ENCODE measurements at regions not wholly inside any gene's neighbourhood (a gene's known extent, or its start where the extent isn't known, plus 50 kb on each side); places are given as distances from the start of the nearest gene placed in this dataset.
"Not testable (repeated sequence)": the region's sequence is repeated elsewhere in the genome, so short reads cannot be mapped to it uniquely, and the experiment has no call there.

GRCh38 chr14:26655128-26655527 is 57.3 kb upstream of the NOVA1 start:
- no peak overlapping the region for H3K4me3 ChIP-seq (replicated peaks in 1 of 3)
- no peaks in the 10 kb centered on the region for H3K9me3 ChIP-seq
- intact Hi-C loops (cut with DNase I): no loop called here
- TF ChIP-seq CTCF (IDR thresholded peaks at IDR 0.05) (no peak), POLR2A (IDR thresholded peaks at IDR 0.05) (no peak)
- WGBS, 2 donors: 85 to 93% methylated on average over 5 of the region's 5 CpGs
- no peaks in the 10 kb centered on the region for H3K27me3 ChIP-seq
- no peak for DNase-seq
- no peaks in the 10 kb centered on the region for H3K4me1 ChIP-seq
- no peak overlapping the region for H3K27ac ChIP-seq
- no peaks in the 10 kb centered on the region for H3K36me3 ChIP-seq

- DNase-seq: no peak
- H3K36me3 ChIP-seq: no peaks in the 10 kb centered on the region
- TF ChIP-seq CTCF (IDR thresholded peaks at IDR 0.05) (no peak), POLR2A (IDR thresholded peaks at IDR 0.05) (no peak)
- H3K9me3 ChIP-seq: no peaks in the 10 kb centered on the region
- no peak overlapping the region for H3K4me3 ChIP-seq (replicated peaks in 1 of 3)
- 64 to 73% methylated on average over 1 of the region's 1 CpG for WGBS, 2 donors
- no peaks in the 10 kb centered on the region for H3K4me1 ChIP-seq
- H3K27me3 ChIP-seq: no peaks in the 10 kb centered on the region
- intact Hi-C loops (cut with DNase I): no loop called here
- H3K27ac ChIP-seq: no peak overlapping the region
Measured at GRCh38 chr14:26663506-26663905, 65.7 kb upstream of the NOVA1 start.

- H3K4me3 ChIP-seq (replicated peaks in 1 of 3); H3K27ac ChIP-seq; DNase-seq; intact Hi-C loops (cut with DNase I); H3K9me3 ChIP-seq; H3K4me1 ChIP-seq; H3K27me3 ChIP-seq; H3K36me3 ChIP-seq: not testable (repeated sequence)
- 96 to 97% methylated on average over 19 to 20 of the region's 31 CpGs for WGBS, 2 donors
Measured at GRCh38 chr14:26678732-26679420, 81.0 kb upstream of the NOVA1 start.

- no peak for TF ChIP-seq CTCF (IDR thresholded peaks at IDR 0.05)
- no peak for TF ChIP-seq POLR2A (IDR thresholded peaks at IDR 0.05)
- intact Hi-C loops (cut with DNase I): no loop called here
- Histone ChIP-seq H3K36me3 (no peaks in the 10 kb centered on the region), H3K27me3 (no peaks in the 10 kb centered on the region), H3K27ac (no peak overlapping the region), H3K4me3 (replicated peaks in 1 of 3) (no peak overlapping the region), H3K4me1 (no peaks in the 10 kb centered on the region), H3K9me3 (no peaks in the 10 kb centered on the region)
- DNase-seq: no peak
- 87 to 98% methylated on average over 1 of the region's 1 CpG for WGBS, 2 donors
Measured at GRCh38 chr14:26685401-26685800, 87.6 kb upstream of the NOVA1 start.

GRCh38 chr14:26687301-26687837 is 89.5 kb upstream of the NOVA1 start:
- Histone ChIP-seq H3K27ac (no peak overlapping the region), H3K4me3 (replicated peaks in 1 of 3) (no peak overlapping the region), H3K4me1 (no peaks in the 10 kb centered on the region), H3K36me3 (no peaks in the 10 kb centered on the region), H3K9me3 (no peaks in the 10 kb centered on the region), H3K27me3 (no peaks in the 10 kb centered on the region)
- 25 to 26% methylated on average over 2 of the region's 2 CpGs for WGBS, 2 donors
- intact Hi-C loops (cut with DNase I): no loop called here
- peak; percentile 2 to 24 for DNase-seq
- TF ChIP-seq CTCF (IDR thresholded peaks at IDR 0.05): no peak
- TF ChIP-seq POLR2A (IDR thresholded peaks at IDR 0.05): no peak

Data from thyroid gland (tissue), 4 donors.